MM.1S (cell line): ENCODE measurements at regions not wholly inside any gene's neighbourhood (a gene's known extent, or its start where the extent isn't known, plus 50 kb on each side); places are given as distances from the start of the nearest gene placed in this dataset.
A peak's percentile ranks its signal among the peaks of the same experiment; 100 is the strongest.

ENCODE experiments used
- DNase-seq: peaks from one replicate; pipeline ENCODE4 v3.0.0-alpha.2; 2015
- H2AFZ ChIP-seq: fragments of 300-600 bp; sonication (generic); 2 replicates; pipeline ENCODE4 v1.6.0; 2016; ENCODE audit warnings: antibody characterized with exemption, low read length
- H3F3A ChIP-seq: fragments of 300-600 bp; sonication (generic); 2 replicates; pipeline ENCODE4 v1.6.1; 2016; ENCODE audit warnings: mild to moderate bottlenecking, antibody characterized with exemption, low read length, moderate library complexity, mixed read lengths; ENCODE audit not compliant: insufficient read depth
- H3K27ac ChIP-seq: fragments of 300-600 bp; sonication (generic); 2 replicates; pipeline ENCODE4 v1.5.1; 2016; ENCODE audit warnings: mild to moderate bottlenecking, low read length
- H3K27me3 ChIP-seq: fragments of 300-600 bp; sonication (generic); replicated peaks from 2 replicates; pipeline ENCODE4 v1.6.0; 2016; ENCODE audit warnings: low read length; ENCODE audit not compliant: insufficient read depth
- H3K36me3 ChIP-seq: fragments of 300-600 bp; sonication (generic); replicated peaks from 2 replicates; pipeline ENCODE4 v1.6.1; 2016; ENCODE audit warnings: mild to moderate bottlenecking, low read length, mixed read lengths; ENCODE audit not compliant: insufficient read depth
- H3K4me1 ChIP-seq: fragments of 300-600 bp; sonication (generic); 2 replicates; pipeline ENCODE4 v1.6.1; 2016; ENCODE audit warnings: low read length, mixed read lengths
- H3K4me2 ChIP-seq: fragments of 300-600 bp; sonication (generic); 2 replicates; pipeline ENCODE4 v1.6.0; 2016; ENCODE audit warnings: low read depth, low read length
- H3K4me3 ChIP-seq: fragments of 300-600 bp; sonication (generic); 2 replicates; pipeline ENCODE4 v1.5.1; 2016; ENCODE audit warnings: low read length, mixed read lengths
- H3K79me2 ChIP-seq: fragments of 300-600 bp; sonication (generic); 2 replicates; pipeline ENCODE4 v1.6.1; 2016; ENCODE audit warnings: mixed run types, low read length, mixed read lengths
- H3K9ac ChIP-seq: fragments of 300-600 bp; sonication (generic); 2 replicates; pipeline ENCODE4 v1.6.1; 2016; ENCODE audit warnings: low read length, mixed read lengths
- H3K9me2 ChIP-seq: fragments of 300-600 bp; sonication (generic); replicated peaks from 2 replicates; pipeline ENCODE4 v1.6.1; 2016; ENCODE audit warnings: mild to moderate bottlenecking, low read length, mixed read lengths; ENCODE audit not compliant: insufficient read depth
- H3K9me3 ChIP-seq: fragments of 300-600 bp; sonication (generic); replicated peaks from 2 replicates; pipeline ENCODE4 v1.6.1; 2016; ENCODE audit warnings: mild to moderate bottlenecking, low read length, mixed read lengths; ENCODE audit not compliant: insufficient read depth
- H4K20me1 ChIP-seq: fragments of 300-600 bp; sonication (generic); 2 replicates; pipeline ENCODE4 v1.6.1; 2016; ENCODE audit warnings: mild to moderate bottlenecking, low read length, moderate library complexity, mixed read lengths; ENCODE audit not compliant: insufficient read depth
- EZH2 ChIP-seq: fragments of 300-600 bp; sonication (generic); optimal IDR thresholded peaks from 2 replicates; pipeline ENCODE3; 2017; ENCODE audit warnings: low read depth, mild to moderate bottlenecking, antibody characterized with exemption, low read length, mixed read lengths
- EZH2phosphoT487 ChIP-seq: fragments of 300-600 bp; sonication (generic); IDR thresholded peaks from 2 replicates; pipeline ENCODE4 v1.6.1; 2018; ENCODE audit warnings: antibody characterized with exemption, low read length
- TF ChIP-seq, protein P1 (sequence below): fragments of 300-600 bp; sonication (generic); IDR thresholded peaks from 2 replicates; pipeline ENCODE4 v1.5.1; 2016; ENCODE audit warnings: antibody characterized with exemption, low read length, mixed read lengths

DNA sequence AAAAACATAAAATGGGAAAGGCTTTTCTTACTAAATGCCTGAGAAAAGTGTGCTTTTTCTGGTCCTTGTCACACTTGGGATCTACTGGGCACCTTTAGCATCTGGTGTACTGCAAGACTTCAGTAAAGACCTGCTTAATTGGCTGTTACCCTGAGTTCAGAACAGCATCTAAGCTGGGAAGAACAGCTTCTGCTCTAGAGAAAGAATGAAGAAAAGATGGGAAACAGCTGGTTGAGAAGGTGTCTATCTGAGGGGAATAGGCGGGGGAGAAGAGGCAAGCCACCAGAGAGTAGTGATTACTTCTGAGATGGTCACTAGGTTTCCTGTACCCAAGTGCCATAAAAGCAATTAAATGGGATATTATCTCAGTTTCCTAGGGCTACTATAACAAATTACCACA, 128.2 kb upstream of the SPACA1 start:
- Histone ChIP-seq H3K27me3 (no peaks in the 10 kb centered on the region), H3K36me3 (no peaks in the 10 kb centered on the region), H3K79me2 (no peaks in the 10 kb centered on the region), H3K4me3 (no peak overlapping the region), H3K27ac (peak overlapping the region; percentile 91), H3K9me2 (no peaks in the 10 kb centered on the region), H2AFZ (no peak overlapping the region), H3F3A (peaks cover 38% of the 10 kb centered on the region), H4K20me1 (no peaks in the 10 kb centered on the region), H3K4me2 (peak overlapping the region; percentile 71), H3K4me1 (peaks cover 100% of the 10 kb centered on the region), H3K9me3 (no peaks in the 10 kb centered on the region), H3K9ac (peak overlapping the region; percentile 52)
- DNase-seq, result no peak
- TF ChIP-seq EZH2phosphoT487, result no peak
- no peak for TF ChIP-seq EZH2
- TF ChIP-seq, protein P1, sequence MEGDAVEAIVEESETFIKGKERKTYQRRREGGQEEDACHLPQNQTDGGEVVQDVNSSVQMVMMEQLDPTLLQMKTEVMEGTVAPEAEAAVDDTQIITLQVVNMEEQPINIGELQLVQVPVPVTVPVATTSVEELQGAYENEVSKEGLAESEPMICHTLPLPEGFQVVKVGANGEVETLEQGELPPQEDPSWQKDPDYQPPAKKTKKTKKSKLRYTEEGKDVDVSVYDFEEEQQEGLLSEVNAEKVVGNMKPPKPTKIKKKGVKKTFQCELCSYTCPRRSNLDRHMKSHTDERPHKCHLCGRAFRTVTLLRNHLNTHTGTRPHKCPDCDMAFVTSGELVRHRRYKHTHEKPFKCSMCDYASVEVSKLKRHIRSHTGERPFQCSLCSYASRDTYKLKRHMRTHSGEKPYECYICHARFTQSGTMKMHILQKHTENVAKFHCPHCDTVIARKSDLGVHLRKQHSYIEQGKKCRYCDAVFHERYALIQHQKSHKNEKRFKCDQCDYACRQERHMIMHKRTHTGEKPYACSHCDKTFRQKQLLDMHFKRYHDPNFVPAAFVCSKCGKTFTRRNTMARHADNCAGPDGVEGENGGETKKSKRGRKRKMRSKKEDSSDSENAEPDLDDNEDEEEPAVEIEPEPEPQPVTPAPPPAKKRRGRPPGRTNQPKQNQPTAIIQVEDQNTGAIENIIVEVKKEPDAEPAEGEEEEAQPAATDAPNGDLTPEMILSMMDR, result no peak

DNA sequence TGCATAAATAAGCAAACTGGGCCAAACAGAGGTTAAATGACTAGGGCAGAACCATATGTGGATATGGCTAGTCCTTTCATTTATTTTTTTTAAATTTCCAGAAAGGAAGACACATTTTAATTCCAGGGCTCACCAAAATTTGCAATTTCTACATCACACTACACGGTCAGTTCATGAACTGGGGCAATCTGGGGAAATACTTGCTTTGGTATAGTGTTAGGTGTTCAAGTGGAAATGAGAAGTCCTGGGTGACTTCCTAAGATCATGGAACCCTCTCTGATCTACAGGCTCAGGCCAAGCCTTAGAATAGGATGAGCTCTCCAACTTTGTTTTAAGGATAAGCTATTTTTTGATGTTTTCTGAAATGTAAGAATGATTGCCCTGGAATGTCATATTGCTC, 128.6 kb upstream of the SPACA1 start:
- Histone ChIP-seq H3K9me2 (no peaks in the 10 kb centered on the region), H3K27ac (peak overlapping the region; percentile 91), H3K9me3 (no peaks in the 10 kb centered on the region), H2AFZ (peak overlapping the region; percentile 47), H3K4me1 (peaks cover 100% of the 10 kb centered on the region), H3K79me2 (no peaks in the 10 kb centered on the region), H3K9ac (peak overlapping the region; percentile 52), H3K4me2 (peak overlapping the region; percentile 71), H4K20me1 (no peaks in the 10 kb centered on the region), H3F3A (peaks cover 38% of the 10 kb centered on the region), H3K27me3 (no peaks in the 10 kb centered on the region), H3K36me3 (no peaks in the 10 kb centered on the region), H3K4me3 (peak overlapping the region; percentile 30; the same call in 1 of the 2 replicates)
- TF ChIP-seq, protein P1, result no peak
- no peak for TF ChIP-seq EZH2
- no peak for TF ChIP-seq EZH2phosphoT487
- no peak for DNase-seq

DNA sequence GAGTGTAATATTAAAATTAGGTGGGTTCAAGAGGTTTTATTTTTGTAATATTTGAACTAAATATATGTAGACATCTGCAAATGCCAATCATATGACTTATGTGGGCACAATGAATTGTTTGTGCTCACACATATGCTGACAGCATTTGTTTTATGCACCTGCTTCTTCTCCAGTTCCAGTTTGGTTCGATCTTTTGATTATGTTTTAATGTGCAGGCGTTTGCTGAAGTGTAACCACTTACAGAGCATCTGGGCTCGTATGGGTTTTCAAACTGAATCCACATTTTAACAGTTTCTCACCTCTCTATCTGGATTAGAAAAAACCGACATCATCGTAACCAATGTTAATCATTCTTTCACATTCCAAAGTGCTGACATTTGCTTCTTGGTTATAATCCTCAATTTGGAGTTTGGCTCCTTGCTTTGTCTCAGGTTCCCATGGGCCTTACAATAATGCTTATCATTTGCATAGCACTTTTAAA, 129.1 kb upstream of the SPACA1 start:
- Histone ChIP-seq H3K4me2 (peak overlapping the region; percentile 71), H3K9me3 (no peaks in the 10 kb centered on the region), H3F3A (peaks cover 38% of the 10 kb centered on the region), H3K4me3 (peak overlapping the region; percentile 30; the same call in 1 of the 2 replicates), H3K27ac (peak overlapping the region; percentile 91), H3K27me3 (no peaks in the 10 kb centered on the region), H3K36me3 (no peaks in the 10 kb centered on the region), H3K9ac (peak overlapping the region; percentile 52), H3K79me2 (no peaks in the 10 kb centered on the region), H4K20me1 (no peaks in the 10 kb centered on the region), H3K4me1 (peaks cover 98% of the 10 kb centered on the region), H2AFZ (peak overlapping the region; percentile 47), H3K9me2 (no peaks in the 10 kb centered on the region)
- TF ChIP-seq EZH2phosphoT487 (no peak), EZH2 (no peak)
- TF ChIP-seq, protein P1, result no peak
- peak; percentile 73 for DNase-seq
